Testis (tissue), 2 donors: ENCODE measurements at regions not wholly inside any gene's neighbourhood (a gene's known extent, or its start where the extent isn't known, plus 50 kb on each side); places are given as distances from the start of the nearest gene placed in this dataset.

ENCODE experiments used
- POLR2A ChIP-seq: fragments of 450-650 bp; IDR thresholded peaks from one replicate; pipeline ENCODE4 v1.6.1; 2017; ENCODE audit warnings: antibody characterized with exemption, mild to moderate bottlenecking, moderate library complexity
- TF ChIP-seq, protein P1 (sequence below), 3 experiments: fragments of 450-650 bp in 2 of 3; fragments of 200-600 bp in 1 of 3; sonication (generic) in 1 of 3; IDR thresholded peaks; one replicate each; pipeline ENCODE4 v1.5.1; 2016 to 2019; ENCODE audit warnings: antibody characterized with exemption in 3 of 3, mild to moderate bottlenecking in 2 of 3, moderate library complexity in 1 of 3

DNA sequence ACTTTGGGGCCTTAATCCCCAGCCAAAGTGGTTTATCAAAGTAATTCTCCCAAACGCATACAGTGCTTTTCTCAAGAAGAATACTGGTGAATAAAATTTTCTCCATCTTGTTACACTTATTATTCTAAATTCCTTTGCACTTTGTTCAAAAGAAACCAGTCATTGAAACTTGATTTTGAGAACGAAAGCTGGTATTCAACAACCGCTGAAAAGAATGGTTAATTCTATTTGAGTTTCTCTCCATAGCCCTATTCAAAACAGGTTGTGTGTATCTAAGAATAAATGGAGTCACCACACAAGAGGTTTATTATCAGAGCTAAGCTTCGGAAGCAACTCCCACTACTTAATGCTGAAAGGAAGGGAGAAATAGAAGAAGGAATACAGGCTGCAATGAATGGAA is 117.7 kb downstream of the C1D start:
- TF ChIP-seq POLR2A, result no peak
- TF ChIP-seq, protein P1, sequence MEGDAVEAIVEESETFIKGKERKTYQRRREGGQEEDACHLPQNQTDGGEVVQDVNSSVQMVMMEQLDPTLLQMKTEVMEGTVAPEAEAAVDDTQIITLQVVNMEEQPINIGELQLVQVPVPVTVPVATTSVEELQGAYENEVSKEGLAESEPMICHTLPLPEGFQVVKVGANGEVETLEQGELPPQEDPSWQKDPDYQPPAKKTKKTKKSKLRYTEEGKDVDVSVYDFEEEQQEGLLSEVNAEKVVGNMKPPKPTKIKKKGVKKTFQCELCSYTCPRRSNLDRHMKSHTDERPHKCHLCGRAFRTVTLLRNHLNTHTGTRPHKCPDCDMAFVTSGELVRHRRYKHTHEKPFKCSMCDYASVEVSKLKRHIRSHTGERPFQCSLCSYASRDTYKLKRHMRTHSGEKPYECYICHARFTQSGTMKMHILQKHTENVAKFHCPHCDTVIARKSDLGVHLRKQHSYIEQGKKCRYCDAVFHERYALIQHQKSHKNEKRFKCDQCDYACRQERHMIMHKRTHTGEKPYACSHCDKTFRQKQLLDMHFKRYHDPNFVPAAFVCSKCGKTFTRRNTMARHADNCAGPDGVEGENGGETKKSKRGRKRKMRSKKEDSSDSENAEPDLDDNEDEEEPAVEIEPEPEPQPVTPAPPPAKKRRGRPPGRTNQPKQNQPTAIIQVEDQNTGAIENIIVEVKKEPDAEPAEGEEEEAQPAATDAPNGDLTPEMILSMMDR (IDR thresholded peaks at IDR 0.05), result no peak
